GM06990 (cell line): ENCODE measurements at regions not wholly inside any gene's neighbourhood (a gene's known extent, or its start where the extent isn't known, plus 50 kb on each side); places are given as distances from the start of the nearest gene placed in this dataset.

Source experiments
- DNase-seq: peaks from one replicate; pipeline ENCODE4 v3.0.0-alpha.2; 2011; ENCODE audit not compliant: insufficient read length; ENCODE audit errors: extremely low read depth
- H3K27me3 ChIP-seq: replicated peaks from 2 replicates; pipeline ENCODE4 v1.6.0; 2011; ENCODE audit warnings: low read length; ENCODE audit not compliant: control insufficient read depth, insufficient read depth
- H3K36me3 ChIP-seq: 2 replicates; pipeline ENCODE4 v1.5.1; 2011; ENCODE audit warnings: low read length; ENCODE audit not compliant: control insufficient read depth, insufficient read depth
- H3K4me3 ChIP-seq: replicated peaks from 2 replicates; pipeline ENCODE4 v1.5.1; 2011; ENCODE audit warnings: low read depth, mild to moderate bottlenecking, control low read depth, low read length
- TF ChIP-seq, protein P1 (sequence below): IDR thresholded peaks from 2 replicates; pipeline ENCODE4 v1.5.1; 2011; ENCODE audit warnings: low read length, control low read depth, mild to moderate bottlenecking, inconsistent platforms; ENCODE audit not compliant: insufficient read depth, poor library complexity, severe bottlenecking

GRCh38 chr5:152686931-152687330, 281.9 kb upstream of the NMUR2 start:
- TF ChIP-seq, protein P1, sequence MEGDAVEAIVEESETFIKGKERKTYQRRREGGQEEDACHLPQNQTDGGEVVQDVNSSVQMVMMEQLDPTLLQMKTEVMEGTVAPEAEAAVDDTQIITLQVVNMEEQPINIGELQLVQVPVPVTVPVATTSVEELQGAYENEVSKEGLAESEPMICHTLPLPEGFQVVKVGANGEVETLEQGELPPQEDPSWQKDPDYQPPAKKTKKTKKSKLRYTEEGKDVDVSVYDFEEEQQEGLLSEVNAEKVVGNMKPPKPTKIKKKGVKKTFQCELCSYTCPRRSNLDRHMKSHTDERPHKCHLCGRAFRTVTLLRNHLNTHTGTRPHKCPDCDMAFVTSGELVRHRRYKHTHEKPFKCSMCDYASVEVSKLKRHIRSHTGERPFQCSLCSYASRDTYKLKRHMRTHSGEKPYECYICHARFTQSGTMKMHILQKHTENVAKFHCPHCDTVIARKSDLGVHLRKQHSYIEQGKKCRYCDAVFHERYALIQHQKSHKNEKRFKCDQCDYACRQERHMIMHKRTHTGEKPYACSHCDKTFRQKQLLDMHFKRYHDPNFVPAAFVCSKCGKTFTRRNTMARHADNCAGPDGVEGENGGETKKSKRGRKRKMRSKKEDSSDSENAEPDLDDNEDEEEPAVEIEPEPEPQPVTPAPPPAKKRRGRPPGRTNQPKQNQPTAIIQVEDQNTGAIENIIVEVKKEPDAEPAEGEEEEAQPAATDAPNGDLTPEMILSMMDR = no peak
- no peak for DNase-seq

DNA sequence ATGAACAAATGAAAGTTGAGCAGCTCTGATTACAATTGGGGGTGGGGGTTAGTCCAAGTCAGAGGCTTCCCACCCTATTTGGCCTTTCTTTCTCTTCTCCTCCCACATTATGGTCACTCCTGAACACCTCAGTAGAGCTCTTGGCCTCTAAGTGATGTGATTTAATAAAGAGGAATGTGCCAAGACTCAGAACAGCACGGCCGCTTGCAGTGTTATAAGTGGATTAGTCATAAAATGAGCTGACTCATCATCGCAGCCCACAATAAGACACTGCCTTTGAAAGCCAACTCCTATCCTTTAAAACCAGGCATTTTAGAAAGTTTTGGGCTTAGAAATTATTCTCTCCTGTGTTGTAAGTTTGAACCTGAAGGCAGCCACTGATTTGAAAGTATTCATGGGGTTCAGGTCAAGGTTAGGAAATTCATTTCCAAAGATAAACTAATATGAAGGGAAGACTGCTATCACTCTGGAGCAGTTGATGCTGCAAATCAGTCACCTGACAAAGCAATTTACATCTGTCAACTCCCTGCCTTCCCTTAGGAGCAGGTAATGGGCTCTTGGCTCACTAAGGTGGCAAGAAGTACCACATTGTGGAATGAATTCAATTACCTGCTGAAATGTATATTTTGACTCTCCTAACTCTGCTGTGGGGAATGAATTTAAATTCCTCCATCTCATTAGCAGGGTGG, 283.6 kb upstream of the NMUR2 start:
- no peaks in the 10 kb centered on the region for H3K36me3 ChIP-seq
- TF ChIP-seq, protein P1 = no peak
- H3K4me3 ChIP-seq = no peak overlapping the region
- DNase-seq = no peak
- no peaks in the 10 kb centered on the region for H3K27me3 ChIP-seq

More at GRCh38 chr5:152686931-152687330, 281.9 kb upstream of the NMUR2 start:
- no peaks in the 10 kb centered on the region for H3K27me3 ChIP-seq
- H3K36me3 ChIP-seq = no peaks in the 10 kb centered on the region
- H3K4me3 ChIP-seq = no peak overlapping the region

GRCh38 chr5:152689250-152689711, 284.2 kb upstream of the NMUR2 start:
- no peak for DNase-seq
- H3K36me3 ChIP-seq = no peaks in the 10 kb centered on the region
- no peak overlapping the region for H3K4me3 ChIP-seq
- TF ChIP-seq, protein P1 = no peak
- H3K27me3 ChIP-seq = no peaks in the 10 kb centered on the region

DNA sequence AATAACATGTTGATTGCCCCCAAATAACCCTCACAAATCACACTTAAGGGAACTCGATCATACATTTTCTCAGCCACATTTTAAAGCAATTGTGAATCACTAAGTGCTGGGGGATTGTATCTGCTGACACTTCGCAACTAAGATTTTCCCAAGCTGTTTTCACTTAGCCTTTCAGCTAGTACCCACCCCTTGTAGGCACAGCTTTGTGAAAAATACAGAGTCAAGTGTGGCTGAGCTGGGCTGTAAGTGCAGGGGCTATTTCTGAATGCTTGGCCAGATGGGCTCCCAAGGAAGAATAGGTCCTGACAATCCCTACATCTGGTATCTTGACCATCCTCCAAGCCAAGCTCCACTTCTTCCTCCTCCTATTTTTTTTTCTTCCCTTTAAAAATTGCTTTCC, 289.2 kb upstream of the NMUR2 start:
- Histone ChIP-seq H3K36me3 (no peaks in the 10 kb centered on the region), H3K4me3 (no peak overlapping the region), H3K27me3 (no peaks in the 10 kb centered on the region)
- TF ChIP-seq, protein P1 = no peak
- no peak for DNase-seq

- no peak overlapping the region for H3K4me3 ChIP-seq
- no peak for DNase-seq
- H3K36me3 ChIP-seq = no peaks in the 10 kb centered on the region
- TF ChIP-seq, protein P1 = no peak
- no peaks in the 10 kb centered on the region for H3K27me3 ChIP-seq
Observed at GRCh38 chr5:152701305-152701949, 296.3 kb upstream of the NMUR2 start.

DNA sequence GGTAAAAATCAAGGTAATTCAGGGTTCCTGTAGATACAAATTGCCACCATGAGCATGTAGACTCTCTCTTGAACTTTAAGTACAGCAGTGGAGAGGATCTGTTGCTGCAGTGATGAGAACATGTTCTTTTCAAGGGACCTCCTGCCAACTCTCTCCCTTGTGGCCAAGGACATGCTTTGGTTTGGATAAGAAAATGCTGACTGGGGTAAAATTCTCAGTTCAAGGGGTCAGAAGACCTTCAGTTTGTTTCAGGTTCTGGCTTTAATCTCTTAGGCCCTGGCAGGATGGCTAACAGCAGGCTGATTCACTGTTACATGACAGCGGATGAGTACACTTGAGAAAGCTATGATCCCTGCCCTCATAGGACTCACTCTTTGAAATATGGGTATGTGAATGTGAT, 299.2 kb upstream of the NMUR2 start:
- no peaks in the 10 kb centered on the region for H3K27me3 ChIP-seq
- DNase-seq = no peak
- H3K4me3 ChIP-seq = no peak overlapping the region
- TF ChIP-seq, protein P1 = no peak
- no peaks in the 10 kb centered on the region for H3K36me3 ChIP-seq
